Aorta (tissue), 5 donors: ENCODE measurements at regions not wholly inside any gene's neighbourhood (a gene's known extent, or its start where the extent isn't known, plus 50 kb on each side); places are given as distances from the start of the nearest gene placed in this dataset.

ENCODE experiments used
- ATAC-seq: fragments of 200-7000 bp; cut with Tn5 transposase; one replicate; pipeline ENCODE4 v1.9.1; 2022; ENCODE audit warnings: moderate library complexity; ENCODE audit not compliant: low FRiP score
- DNase-seq, 2 donors: peaks; one replicate each; pipeline ENCODE4 v3.0.0-alpha.2; 2020
- H3K27ac ChIP-seq, 2 donors: one replicate each; pipeline ENCODE4 v1.5.1; 2013; ENCODE audit warnings: low read length in 2 of 2, mild to moderate bottlenecking in 2 of 2, moderate library complexity in 2 of 2, control low read depth in 1 of 2, inconsistent platforms in 1 of 2, low read depth in 1 of 2
- H3K27me3 ChIP-seq, 2 donors: one replicate each; pipeline ENCODE4 v1.6.1; 2013; ENCODE audit warnings: control low read depth in 1 of 2, low read length in 1 of 2, mild to moderate bottlenecking in 1 of 2, moderate library complexity in 1 of 2; ENCODE audit not compliant: insufficient read depth in 2 of 2, control insufficient read depth in 1 of 2
- H3K36me3 ChIP-seq, 2 donors: one replicate each; pipeline ENCODE4 v1.6.1; 2013; ENCODE audit warnings: control low read depth in 1 of 2, low read length in 1 of 2, mild to moderate bottlenecking in 1 of 2; ENCODE audit not compliant: insufficient read depth in 2 of 2, control insufficient read depth in 1 of 2
- H3K4me1 ChIP-seq, 2 donors: one replicate each; pipeline ENCODE4 v1.6.1; 2013; ENCODE audit warnings: low read length in 2 of 2, control low read depth in 1 of 2, mild to moderate bottlenecking in 1 of 2, moderate library complexity in 1 of 2; ENCODE audit not compliant: insufficient read depth in 2 of 2, control insufficient read depth in 1 of 2
- H3K4me3 ChIP-seq, 2 donors: one replicate each; pipeline ENCODE4 v1.5.1; 2013; ENCODE audit warnings: low read length in 2 of 2, control low read depth in 1 of 2, mild to moderate bottlenecking in 1 of 2
- H3K9me3 ChIP-seq: one replicate; pipeline ENCODE4 v1.6.1; 2013; ENCODE audit warnings: mild to moderate bottlenecking, low read length; ENCODE audit not compliant: control insufficient read depth
- WGBS, 2 donors: extraction: QIAGEN DNeasy Blood & Tissue Kit; methylation state at CpG; one replicate each; pipeline ENCODE4 v1.1.7; 2013; 5-methylcytosine and 5-hydroxymethylcytosine counted together
- intact Hi-C, 2 donors: fragments of 100-400 bp; cut with DNase I; formaldehyde crosslinking; loops; one replicate each; pipeline versions ENCODE4 v1.14.2 to v1.15.0; 2022
- donor health status: healthy with polysubstance abuse.
- donor health status: Bipolar disorder and iron deficiency.
- donor health status: DM: no; HTN: no; CAD: no.
- donor health status: DM: no; HTN: no; CAD: no.
- donor health status: DM: yes; HTN: yes; CAD: no.

DNA sequence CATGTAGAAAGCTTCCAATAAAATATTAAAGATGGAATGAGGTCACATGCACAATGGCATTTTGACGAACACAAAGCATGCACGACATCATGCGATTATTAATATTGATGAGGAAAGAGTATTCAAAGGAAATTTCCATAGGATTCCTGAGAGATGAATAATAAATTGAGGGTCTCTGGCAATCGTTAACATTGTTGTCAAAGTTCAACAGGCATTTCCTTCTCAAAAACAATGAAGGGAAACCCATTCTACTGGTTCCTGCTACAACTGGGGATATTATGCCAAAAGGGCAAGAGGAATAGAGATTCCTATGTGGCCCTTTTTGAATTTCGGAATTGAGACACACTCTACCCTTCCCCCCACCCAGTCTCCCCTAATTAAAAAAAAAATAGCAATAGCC is 128.3 kb upstream of the NUDT7 start:
- ATAC-seq, result no peak
- DNase-seq, result no peak

DNA sequence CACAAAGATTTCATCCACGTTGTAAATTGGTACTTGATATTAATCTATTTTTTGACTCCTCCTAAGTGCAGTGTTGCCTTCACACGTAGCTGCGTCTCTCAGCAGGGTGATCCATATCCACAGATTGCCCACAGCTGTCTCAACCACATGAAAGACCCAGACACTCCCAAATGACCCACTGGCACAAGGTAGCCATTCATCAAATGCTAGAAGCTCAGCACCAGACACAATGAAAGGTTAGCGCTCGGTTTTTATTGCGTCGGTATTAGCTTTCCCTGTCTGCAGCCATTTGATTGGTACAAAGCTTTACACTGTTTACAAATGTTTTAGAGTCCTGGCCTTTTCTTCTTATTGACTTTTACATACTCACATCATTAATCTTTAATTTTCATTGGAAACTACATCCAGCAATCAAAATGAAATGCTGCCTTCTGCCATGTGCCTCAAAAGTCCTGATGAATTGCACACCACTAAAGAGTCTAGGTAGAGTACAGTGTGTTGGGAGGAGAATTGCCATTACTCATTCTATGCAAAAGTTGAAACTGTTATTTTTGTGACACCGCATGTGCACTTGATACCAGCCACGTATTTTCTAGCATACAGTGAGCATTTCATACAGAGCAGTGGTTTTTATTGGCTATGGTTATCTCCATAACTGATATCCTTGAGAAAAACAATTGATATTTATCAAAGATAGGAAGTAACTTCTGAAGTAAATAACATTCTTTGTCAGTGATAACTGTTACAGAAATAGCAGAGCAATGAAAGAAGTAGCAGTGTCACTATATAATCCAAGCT is 127.3 kb upstream of the NUDT7 start:
- no peaks in the 10 kb centered on the region for H3K9me3 ChIP-seq
- H3K27me3 ChIP-seq, result no peaks in the 10 kb centered on the region
- H3K4me3 ChIP-seq, result no peak overlapping the region
- no peak overlapping the region for H3K27ac ChIP-seq
- no peaks in the 10 kb centered on the region for H3K36me3 ChIP-seq
- 36 to 41% methylated on average over 9 of the region's 9 CpGs for whole genome bisulfite sequencing, 2 donors
- H3K4me1 ChIP-seq, result no peaks in the 10 kb centered on the region
- ATAC-seq, result no peak
- intact Hi-C loops, result loop anchor here in 1 of 2 donors (5.0 kb wide), 1 partner anchor 67 kb away; no protein-coding TSS in a partner anchor
- no peak for DNase-seq

More for the DNA sequence above, 128.3 kb upstream of the NUDT7 start:
- no peaks in the 10 kb centered on the region for H3K36me3 ChIP-seq
- H3K4me1 ChIP-seq, result no peaks in the 10 kb centered on the region
- H3K4me3 ChIP-seq, result no peak overlapping the region
- 70 to 89% methylated on average over 5 of the region's 5 CpGs for WGBS, 2 donors
- intact Hi-C loops, result no loop called here
- no peak overlapping the region for H3K27ac ChIP-seq
- no peaks in the 10 kb centered on the region for H3K27me3 ChIP-seq
- H3K9me3 ChIP-seq, result no peaks in the 10 kb centered on the region

DNA sequence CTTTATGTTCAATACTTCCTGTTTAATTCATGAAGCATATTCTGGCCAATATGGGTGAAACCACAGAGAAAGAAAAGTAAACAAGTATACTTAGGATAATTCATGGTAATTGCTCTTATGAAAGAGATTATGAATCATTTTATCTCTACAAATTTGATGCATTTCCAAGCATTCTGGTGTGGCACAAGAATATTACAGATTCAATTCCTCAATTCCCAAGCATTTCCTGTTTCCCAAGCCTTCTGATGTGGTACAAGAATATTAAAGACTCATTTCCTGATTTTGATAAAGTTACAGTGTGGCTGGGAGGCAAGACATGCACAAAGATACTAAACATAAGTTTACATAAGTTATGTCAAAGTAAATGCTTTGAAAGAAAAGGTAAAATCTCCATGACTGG is 126.1 kb upstream of the NUDT7 start:
- no peaks in the 10 kb centered on the region for H3K36me3 ChIP-seq
- no peak overlapping the region for H3K4me3 ChIP-seq
- DNase-seq (no peak), ATAC-seq (no peak)
- H3K4me1 ChIP-seq, result no peaks in the 10 kb centered on the region
- no peak overlapping the region for H3K27ac ChIP-seq
- no peaks in the 10 kb centered on the region for H3K27me3 ChIP-seq
- intact Hi-C loops, result loop anchor here in 1 of 2 donors (5.0 kb wide), 1 partner anchor 66 kb away; no protein-coding TSS in a partner anchor
- peaks cover 1% of the 10 kb centered on the region for H3K9me3 ChIP-seq

DNA sequence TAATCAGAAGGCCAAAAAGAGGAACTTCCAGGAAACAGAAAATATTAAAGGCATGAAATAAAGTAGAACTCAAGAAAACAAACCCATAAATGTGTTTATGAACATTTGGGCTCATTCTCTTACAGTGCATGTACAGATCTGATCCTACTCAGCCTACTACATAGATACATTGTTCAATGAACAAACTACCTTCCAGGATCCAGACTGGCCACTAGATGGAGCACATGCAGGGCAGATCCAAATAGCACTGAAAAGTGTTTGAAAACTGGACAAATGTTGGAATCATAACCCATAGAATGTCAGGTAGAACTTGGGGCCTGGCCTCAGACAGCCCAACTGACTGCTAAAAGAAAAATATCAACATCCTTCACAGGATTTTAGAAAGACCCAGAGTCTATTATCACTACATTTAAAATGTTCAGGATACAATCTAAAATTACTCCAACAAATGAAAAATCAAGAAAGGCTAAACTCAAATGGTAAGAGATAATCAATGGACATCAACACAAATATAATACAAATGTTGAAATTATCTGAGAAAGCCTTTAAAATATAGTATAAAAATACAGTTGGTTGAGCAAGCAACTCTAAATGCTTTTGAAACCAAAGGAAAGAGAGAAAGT is 122.4 kb upstream of the NUDT7 start:
- intact Hi-C loops, result loop anchor here (2.0 to 5.0 kb wide), 2 partner anchors 61 to 62 kb away; no protein-coding TSS in a partner anchor
- no peak for DNase-seq

DNA sequence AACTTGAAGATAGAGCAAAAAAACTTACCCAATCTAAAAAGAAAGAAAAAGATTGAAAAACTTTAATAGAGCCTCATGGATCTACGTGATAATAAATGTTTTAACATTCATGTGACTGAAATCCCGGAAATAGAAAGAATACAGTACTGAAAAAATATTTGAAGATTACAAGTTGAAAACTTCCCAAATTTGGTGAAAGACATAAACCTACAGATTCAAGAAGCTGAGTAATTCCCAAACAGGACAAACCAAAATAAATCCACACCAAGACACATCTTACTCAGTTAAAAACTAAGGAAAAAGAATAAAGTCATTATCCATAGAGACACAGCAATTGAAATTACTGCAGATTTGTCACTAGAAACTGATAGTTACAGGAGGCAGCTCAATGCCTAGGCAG is 121.8 kb upstream of the NUDT7 start:
- Histone ChIP-seq H3K27ac (no peak overlapping the region), H3K36me3 (no peaks in the 10 kb centered on the region), H3K4me3 (no peak overlapping the region), H3K9me3 (peaks cover 1% of the 10 kb centered on the region), H3K27me3 (peaks cover 0 to 1% of the 10 kb centered on the region in 2 donors), H3K4me1 (no peaks in the 10 kb centered on the region)
- ATAC-seq, result no peak
- WGBS, 2 donors, result 89 to 93% methylated on average over 2 of the region's 2 CpGs
- DNase-seq, result no peak
- intact Hi-C loops, result loop anchor here in 1 of 2 donors (2.0 kb wide), 1 partner anchor 60 kb away; no protein-coding TSS in a partner anchor

More for the DNA sequence above, 122.4 kb upstream of the NUDT7 start:
- Histone ChIP-seq H3K27ac (no peak overlapping the region), H3K36me3 (no peaks in the 10 kb centered on the region), H3K27me3 (no peaks in the 10 kb centered on the region), H3K9me3 (peaks cover 1% of the 10 kb centered on the region), H3K4me3 (no peak overlapping the region), H3K4me1 (no peaks in the 10 kb centered on the region)
- no peak for ATAC-seq

DNA sequence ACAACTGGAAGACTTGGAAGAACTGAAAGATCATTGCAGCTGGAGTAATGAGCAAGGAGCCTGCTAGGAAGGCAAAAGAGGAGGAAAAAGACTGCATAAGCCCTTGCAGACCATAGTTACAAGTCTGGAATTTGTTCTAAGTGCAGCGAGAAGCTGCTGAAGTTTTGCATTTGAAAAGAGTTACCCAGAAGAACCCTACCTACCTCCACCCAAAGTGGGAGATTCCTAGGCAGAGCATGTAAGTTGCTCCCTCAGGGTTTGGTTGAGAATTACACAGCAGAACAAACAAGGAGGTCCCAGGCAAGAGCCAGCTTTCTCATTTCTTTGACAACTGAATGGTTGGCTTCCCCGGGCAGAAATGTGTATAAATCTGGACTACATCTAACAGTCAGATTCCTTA is 118.7 kb upstream of the NUDT7 start:
- ATAC-seq, result no peak
- Histone ChIP-seq H3K4me1 (no peaks in the 10 kb centered on the region), H3K9me3 (peaks cover 1% of the 10 kb centered on the region), H3K27ac (no peak overlapping the region), H3K27me3 (peaks cover 0 to 1% of the 10 kb centered on the region in 2 donors), H3K4me3 (no peak overlapping the region), H3K36me3 (no peaks in the 10 kb centered on the region)
- no peak for DNase-seq
- intact Hi-C loops, result no loop called here
- 26 to 38% methylated on average over 2 of the region's 2 CpGs for WGBS, 2 donors

DNA sequence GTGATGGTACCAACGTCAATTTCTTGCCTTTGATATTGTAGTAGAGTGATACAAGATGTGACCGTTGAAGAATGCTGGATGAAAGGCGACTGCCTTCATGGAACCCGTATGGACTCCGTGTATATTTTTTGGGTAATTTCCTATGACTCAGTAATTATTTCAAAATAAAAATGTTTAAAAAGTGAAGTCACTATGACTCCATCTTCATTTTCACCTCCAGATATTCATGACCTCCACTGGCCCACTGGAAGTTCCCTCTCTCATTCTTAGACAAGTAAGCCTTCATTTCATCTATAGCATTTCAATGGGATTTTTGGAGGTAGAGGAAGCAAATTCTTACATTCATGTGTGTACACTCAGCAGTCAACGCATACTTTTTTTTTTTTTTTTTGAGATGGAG is 111.8 kb upstream of the NUDT7 start:
- no peaks in the 10 kb centered on the region for H3K4me1 ChIP-seq
- H3K27ac ChIP-seq, result no peak overlapping the region
- peaks cover 3% of the 10 kb centered on the region for H3K9me3 ChIP-seq
- ATAC-seq (no peak), DNase-seq (no peak)
- H3K36me3 ChIP-seq, result no peaks in the 10 kb centered on the region
- intact Hi-C loops, result no loop called here
- H3K27me3 ChIP-seq, result no peaks in the 10 kb centered on the region
- H3K4me3 ChIP-seq, result no peak overlapping the region
- 89 to 91% methylated on average over 6 of the region's 6 CpGs for WGBS, 2 donors

DNA sequence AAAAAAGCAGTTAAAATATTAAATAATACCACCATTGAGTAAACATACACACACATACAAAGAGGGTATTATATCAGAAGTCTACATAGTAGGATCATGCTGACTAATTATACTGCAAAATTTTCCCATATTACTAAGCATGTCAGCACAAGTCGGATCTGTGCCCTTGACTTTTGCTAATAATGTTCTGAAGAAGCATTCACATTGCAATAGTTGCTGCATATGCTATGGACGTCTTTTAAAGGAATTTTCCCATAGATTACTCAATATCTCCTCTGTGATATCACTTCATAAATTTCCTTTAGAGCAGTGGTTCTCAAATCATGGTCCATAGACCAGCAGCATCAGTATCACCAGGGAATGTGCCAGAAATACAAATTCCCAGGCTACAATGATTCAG is 110.9 kb upstream of the NUDT7 start:
- ATAC-seq (no peak), DNase-seq (no peak)
- no peak overlapping the region for H3K4me3 ChIP-seq
- H3K4me1 ChIP-seq, result no peaks in the 10 kb centered on the region
- no peak overlapping the region for H3K27ac ChIP-seq
- peaks cover 3% of the 10 kb centered on the region for H3K9me3 ChIP-seq
- no peaks in the 10 kb centered on the region for H3K27me3 ChIP-seq
- intact Hi-C loops, result no loop called here
- 70 to 80% methylated on average over 2 of the region's 2 CpGs for WGBS, 2 donors
- H3K36me3 ChIP-seq, result no peaks in the 10 kb centered on the region

DNA sequence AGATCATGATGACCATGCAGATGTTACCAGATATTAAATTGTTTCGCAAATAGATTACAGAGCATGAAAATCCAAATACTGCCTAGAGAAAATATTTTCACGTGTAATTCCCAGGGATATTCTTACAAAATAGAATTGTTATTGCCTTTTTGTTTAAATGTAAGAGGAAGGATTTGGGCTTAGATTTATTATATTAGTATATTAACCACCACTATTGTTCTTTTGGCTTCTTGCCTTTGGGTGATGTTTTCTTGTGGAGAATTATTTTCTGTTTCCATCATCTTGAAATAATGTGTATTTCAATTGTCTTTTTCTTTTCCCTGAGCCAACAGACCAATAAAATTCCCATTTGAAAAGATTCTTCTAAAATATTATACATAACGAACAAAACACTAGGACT is 109.7 kb upstream of the NUDT7 start:
- DNase-seq, result no peak
- intact Hi-C loops, result no loop called here
- Histone ChIP-seq H3K27me3 (no peaks in the 10 kb centered on the region), H3K4me3 (no peak overlapping the region), H3K9me3 (peaks cover 3% of the 10 kb centered on the region), H3K36me3 (no peaks in the 10 kb centered on the region), H3K27ac (no peak overlapping the region), H3K4me1 (no peaks in the 10 kb centered on the region)
- 61 to 77% methylated on average over 3 of the region's 3 CpGs for WGBS, 2 donors
- ATAC-seq, result no peak
